Body of pancreas (tissue), 4 donors: ENCODE measurements at regions not wholly inside any gene's neighbourhood (a gene's known extent, or its start where the extent isn't known, plus 50 kb on each side); places are given as distances from the start of the nearest gene placed in this dataset.

Experiments
- ATAC-seq: fragments of 150-250 bp; one replicate; pipeline ENCODE4 v1.9.1; 2016
- DNase-seq, 4 donors: peaks; one replicate each; pipeline ENCODE4 v3.0.0-alpha.2; 2019
- H3K27ac ChIP-seq, 4 donors: fragments of 200-600 bp; sonication (generic); 1 replicate in 3 of 4; 2 replicates in 1 of 4; pipeline versions ENCODE4 v1.5.1 to v1.6.1; 2016 to 2019; ENCODE audit warnings: mild to moderate bottlenecking in 1 of 4, mixed read lengths in 1 of 4, moderate library complexity in 1 of 4
- H3K27me3 ChIP-seq, 2 donors: fragments of 200-600 bp; sonication (generic); one replicate each; pipeline ENCODE4 v1.6.0; 2016; ENCODE audit warnings: mild to moderate bottlenecking in 1 of 2
- H3K36me3 ChIP-seq, 2 donors: fragments of 200-600 bp; sonication (generic); replicated peaks in 1 of 2; 2 replicates each; pipeline ENCODE4 v1.5.1; 2016; ENCODE audit warnings: low read depth in 2 of 2; ENCODE audit not compliant: insufficient read depth in 1 of 2
- H3K4me1 ChIP-seq: fragments of 200-600 bp; sonication (generic); one replicate; pipeline ENCODE4 v1.6.0; 2016
- H3K4me3 ChIP-seq, 2 donors: fragments of 200-600 bp; sonication (generic); 1 replicate in 1 of 2; 2 replicates in 1 of 2; pipeline ENCODE4 v1.5.1; 2016 to 2019
- H3K9me3 ChIP-seq, 3 donors: fragments of 200-600 bp; sonication (generic); 1 replicate in 2 of 3; 2 replicates in 1 of 3; pipeline ENCODE4 v1.5.1; 2016
- CTCF ChIP-seq, 7 experiments: fragments of 450-650 bp in 4 of 7; fragments of 200-600 bp in 3 of 7; sonication (generic) in 3 of 7; IDR thresholded peaks; one replicate each; pipeline ENCODE4 v1.5.1; 2016 to 2019; ENCODE audit warnings: antibody characterized with exemption in 7 of 7
- POLR2A ChIP-seq, 3 donors: fragments of 450-650 bp; IDR thresholded peaks; one replicate each; pipeline ENCODE4 v1.6.1; 2016; ENCODE audit warnings: antibody characterized with exemption in 3 of 3, mild to moderate bottlenecking in 2 of 3
- WGBS, 2 donors: methylation state at CpG; one replicate each; pipeline ENCODE4 v1.1.5; 2017; 5-methylcytosine and 5-hydroxymethylcytosine counted together
- intact Hi-C: fragments of 100-400 bp; cut with DNase I; formaldehyde crosslinking; loops from one replicate; pipeline ENCODE4 v1.15.1; 2023

- Histone ChIP-seq H3K27me3 (no peaks in the 10 kb centered on the region), H3K27ac (no peak overlapping the region), H3K4me3 (no peak overlapping the region), H3K36me3 (no peaks in the 10 kb centered on the region), H3K4me1 (no peaks in the 10 kb centered on the region), H3K9me3 (no peaks in the 10 kb centered on the region)
- DNase-seq (no peak), ATAC-seq (no peak)
- 58 to 60% methylated on average over 3 of the region's 3 CpGs for WGBS, 2 donors
- intact Hi-C loops = no loop called here
- TF ChIP-seq CTCF (IDR thresholded peaks at IDR 0.05) (no peak), POLR2A (IDR thresholded peaks at IDR 0.05) (no peak)
Observed at GRCh38 chr6:102848210-102848609, 1454.7 kb downstream of the GRIK2 start.

- Histone ChIP-seq H3K4me1 (no peaks in the 10 kb centered on the region), H3K27me3 (no peaks in the 10 kb centered on the region), H3K9me3 (no peaks in the 10 kb centered on the region), H3K36me3 (no peaks in the 10 kb centered on the region), H3K27ac (no peak overlapping the region), H3K4me3 (no peak overlapping the region)
- intact Hi-C loops = no loop called here
- TF ChIP-seq POLR2A (IDR thresholded peaks at IDR 0.05) (no peak), CTCF (IDR thresholded peaks at IDR 0.05) (no peak)
- WGBS, 2 donors = 9 to 20% methylated on average over 2 of the region's 2 CpGs
- no peak for ATAC-seq
- no peak for DNase-seq
Observed at GRCh38 chr6:102841060-102841459, 1447.6 kb downstream of the GRIK2 start.

GRCh38 chr6:102832021-102832420, 1438.5 kb downstream of the GRIK2 start:
- Histone ChIP-seq H3K4me1 (no peaks in the 10 kb centered on the region), H3K36me3 (no peaks in the 10 kb centered on the region), H3K9me3 (no peaks in the 10 kb centered on the region), H3K27ac (no peak overlapping the region), H3K4me3 (no peak overlapping the region), H3K27me3 (no peaks in the 10 kb centered on the region)
- WGBS, 2 donors = 57 to 84% methylated on average over 1 of the region's 1 CpG
- no peak for TF ChIP-seq POLR2A (IDR thresholded peaks at IDR 0.05)
- TF ChIP-seq CTCF (IDR thresholded peaks at IDR 0.05) = no peak
- ATAC-seq (no peak), DNase-seq (no peak)
- intact Hi-C loops = no loop called here

DNA sequence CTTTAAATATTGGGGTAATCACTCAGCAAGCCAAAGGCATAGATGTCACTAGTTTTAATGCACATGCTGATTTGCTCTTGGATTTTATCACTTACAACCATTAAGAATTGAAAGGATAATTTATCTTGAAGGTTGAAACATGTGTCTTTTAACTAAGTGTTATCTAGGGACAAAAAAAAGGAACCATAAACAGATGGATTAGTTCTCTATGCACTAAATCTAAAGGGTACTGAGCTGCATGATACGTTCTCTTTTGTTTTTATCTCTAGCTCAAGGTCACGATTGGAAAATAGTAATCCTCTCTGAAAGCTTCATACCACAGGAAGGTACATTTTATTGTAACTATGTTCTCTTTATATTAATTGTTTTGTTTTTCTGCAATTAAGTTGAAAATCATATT, 1426.6 kb downstream of the GRIK2 start:
- H3K36me3 ChIP-seq = no peaks in the 10 kb centered on the region
- H3K27me3 ChIP-seq = no peaks in the 10 kb centered on the region
- H3K4me1 ChIP-seq = no peaks in the 10 kb centered on the region
- H3K9me3 ChIP-seq = no peaks in the 10 kb centered on the region
- DNase-seq (no peak), ATAC-seq (no peak)
- no peak overlapping the region for H3K4me3 ChIP-seq
- H3K27ac ChIP-seq = no peak overlapping the region
- TF ChIP-seq POLR2A (IDR thresholded peaks at IDR 0.05) = no peak
- TF ChIP-seq CTCF (IDR thresholded peaks at IDR 0.05) = no peak
- intact Hi-C loops = no loop called here
- WGBS, 2 donors = 24 to 44% methylated on average over 2 of the region's 2 CpGs

- intact Hi-C loops = no loop called here
- TF ChIP-seq CTCF (IDR thresholded peaks at IDR 0.05) (no peak), POLR2A (IDR thresholded peaks at IDR 0.05) (no peak)
- 50 to 61% methylated on average over 4 of the region's 4 CpGs for WGBS, 2 donors
- Histone ChIP-seq H3K4me1 (no peaks in the 10 kb centered on the region), H3K27ac (no peak overlapping the region), H3K27me3 (no peaks in the 10 kb centered on the region), H3K9me3 (no peaks in the 10 kb centered on the region), H3K36me3 (no peaks in the 10 kb centered on the region), H3K4me3 (no peak overlapping the region)
- DNase-seq = no peak
- ATAC-seq = no peak
Observed at GRCh38 chr6:102815207-102815606, 1421.7 kb downstream of the GRIK2 start.
